GM12878 (cell line): ENCODE measurements at regions not wholly inside any gene's neighbourhood (a gene's known extent, or its start where the extent isn't known, plus 50 kb on each side); places are given as distances from the start of the nearest gene placed in this dataset.

Experiments used
- ATAC-seq: fragments of 200-7000 bp; cut with Tn5 transposase; 3 replicates; pipeline ENCODE4 v1.9.1; 2020; ENCODE audit warnings: mild to moderate bottlenecking, moderate library complexity
- BruUV-seq: library from RNA; stranded (reverse); fragments of 400-500 nt; replicated peaks from 2 replicates; lab custom pipeline; 2021; lab: Mats Ljungman, UMichigan
- CTCF ChIA-PET: fragments of 300-600 bp; sonication (Branson Sonifier 250); formaldehyde crosslinking; extraction: SDS; loops from one replicate; lab custom pipeline; 2021; ENCODE audit warnings: inconsistent platforms; lab: Yijun Ruan, JAX
- POLR2A ChIA-PET: fragments of 350-600 bp; formaldehyde crosslinking; extraction: SDS; loops from one replicate; lab custom pipeline; 2021; ENCODE audit warnings: inconsistent platforms; lab: Charles Lee
- RAD21 ChIA-PET: fragments of 300-600 bp; sonication (Branson Sonifier 250); formaldehyde crosslinking; loops from one replicate; lab custom pipeline; 2023; ENCODE audit warnings: antibody characterized with exemption; ENCODE audit not compliant: unreplicated experiment; lab: Charles Lee
- SMC1A ChIA-PET: fragments of 300-600 bp; sonication (Branson Sonifier 250); formaldehyde crosslinking; loops from one replicate; lab custom pipeline; 2023; ENCODE audit not compliant: unreplicated experiment, uncharacterized antibody; lab: Charles Lee
- DNase-seq: peaks from one replicate; pipeline ENCODE4 v3.0.0-alpha.2; 2011; ENCODE audit warnings: low read depth, low spot score
- FAIRE-seq: peaks from 3 replicates; lab custom pipeline; 2011; peaks lifted over from hg19 to GRCh38; lab: Jason Lieb, UNC
- H2AFZ ChIP-seq: 2 replicates; pipeline ENCODE4 v1.6.0; 2011; ENCODE audit warnings: low read depth, low read length, control low read depth; ENCODE audit not compliant: control insufficient read depth
- H3K27ac ChIP-seq: 2 replicates; pipeline ENCODE4 v1.5.1; 2011; ENCODE audit warnings: control low read depth; ENCODE audit not compliant: control insufficient read depth, insufficient read depth
- H3K27me3 ChIP-seq, 2 experiments: replicated peaks in 1 of 2; 2 replicates each; pipeline versions ENCODE4 v1.6.0 to v1.6.1; 2011; ENCODE audit warnings: low read length in 1 of 2; ENCODE audit not compliant: control insufficient read depth in 2 of 2, insufficient read depth in 2 of 2
- H3K36me3 ChIP-seq, 2 experiments: 2 replicates each; pipeline ENCODE4 v1.5.1; 2011; ENCODE audit warnings: low read length in 1 of 2; ENCODE audit not compliant: control insufficient read depth in 2 of 2, insufficient read depth in 2 of 2
- H3K4me1 ChIP-seq: 2 replicates; pipeline ENCODE4 v1.6.1; 2011; ENCODE audit warnings: mild to moderate bottlenecking, low read length, moderate library complexity, mixed read lengths; ENCODE audit not compliant: control insufficient read depth, insufficient read depth
- H3K4me2 ChIP-seq: 2 replicates; pipeline ENCODE4 v1.6.0; 2011; ENCODE audit warnings: control low read depth; ENCODE audit not compliant: control insufficient read depth, insufficient read depth
- H3K4me3 ChIP-seq: fragments of 200-600 bp; sonication (generic); 2 replicates; pipeline ENCODE4 v1.5.1; 2016
- H3K79me2 ChIP-seq: 2 replicates; pipeline ENCODE4 v1.6.0; 2011; ENCODE audit warnings: low read length; ENCODE audit not compliant: control insufficient read depth, insufficient read depth
- H3K9ac ChIP-seq: 2 replicates; pipeline ENCODE4 v1.8.0; 2011; ENCODE audit warnings: low read length, control low read depth, mixed read lengths; ENCODE audit not compliant: control insufficient read depth, insufficient read depth
- H3K9me3 ChIP-seq: replicated peaks from 3 replicates; pipeline ENCODE4 v1.5.1; 2011; ENCODE audit warnings: mild to moderate bottlenecking, low read length; ENCODE audit not compliant: control insufficient read depth, insufficient read depth
- H4K20me1 ChIP-seq: 2 replicates; pipeline ENCODE4 v1.6.0; 2011; ENCODE audit not compliant: control insufficient read depth, insufficient read depth
- BCL11A ChIP-seq: IDR thresholded peaks from 2 replicates; pipeline ENCODE4 v1.6.1; 2011; ENCODE audit warnings: low read depth, low read length
- CTCF ChIP-seq, 3 experiments: IDR thresholded peaks in 2 of 3; conservative IDR thresholded peaks in 1 of 3; 2 replicates each; pipeline ENCODE4 v1.5.1; 2011; ENCODE audit warnings: low read depth in 3 of 3, low read length in 3 of 3, mild to moderate bottlenecking in 3 of 3, control low read depth in 2 of 3, moderate library complexity in 2 of 3, inconsistent platforms in 1 of 3, mixed read lengths in 1 of 3; ENCODE audit not compliant: control insufficient read depth in 2 of 3, insufficient read depth in 1 of 3; ENCODE audit errors: extremely low read depth in 1 of 3
- EGR1 ChIP-seq, 2 experiments: IDR thresholded peaks; 1 replicate in 1 of 2; 2 replicates in 1 of 2; pipeline ENCODE4 v1.6.1; 2011 to 2012; ENCODE audit warnings: low read depth in 2 of 2, low read length in 2 of 2, borderline replicate concordance in 1 of 2, mild to moderate bottlenecking in 1 of 2, moderate library complexity in 1 of 2
- NR2C2 ChIP-seq: IDR thresholded peaks from 2 replicates; pipeline ENCODE4 v1.6.1; 2011; ENCODE audit warnings: borderline replicate concordance, low read depth; ENCODE audit not compliant: control insufficient read depth, insufficient read length
- RAD21 ChIP-seq: IDR thresholded peaks from 2 replicates; pipeline ENCODE4 v1.6.1; 2011; ENCODE audit warnings: mild to moderate bottlenecking, low read depth, low read length, moderate library complexity; ENCODE audit not compliant: insufficient read depth
- SMC3 ChIP-seq: IDR thresholded peaks from 2 replicates; pipeline ENCODE4 v1.6.1; 2011; ENCODE audit warnings: low read length, improper control_type of control experiment, borderline replicate concordance
- ZNF592 ChIP-seq: fragments of 450-650 bp; IDR thresholded peaks from 2 replicates; pipeline ENCODE4 v1.6.1; 2017; ENCODE audit warnings: mild to moderate bottlenecking, moderate library complexity
- WGBS: methylation state at CpG from one replicate; pipeline ENCODE4 v1.1.6; 2016; ENCODE audit warnings: low lambda C conversion rate; ENCODE audit not compliant: insufficient replicate concordance, insufficient coverage; ENCODE audit errors: missing lambda C conversion rate; 5-methylcytosine and 5-hydroxymethylcytosine counted together
- in situ Hi-C: fragments of 300-500 bp; cut with MboI; formaldehyde crosslinking; loops from 9 replicates; pipeline ENCODE4 v1.14.3; 2018; ENCODE audit warnings: mixed read lengths
- intact Hi-C: fragments of 100-400 bp; cut with micrococcal nuclease; formaldehyde crosslinking; loops from one replicate; pipeline ENCODE4 v1.14.2; 2022; ENCODE audit not compliant: unreplicated experiment

- H3K79me2 ChIP-seq = no peaks in the 10 kb centered on the region
- no peak for DNase-seq
- SMC1A ChIA-PET = no interaction called here
- no peaks in the 10 kb centered on the region for H4K20me1 ChIP-seq
- no peak overlapping the region for H2AFZ ChIP-seq
- BruUV-seq = no TSS peak
- no peak overlapping the region for H3K4me2 ChIP-seq
- TF ChIP-seq CTCF (IDR thresholded peaks at IDR 0.05 in 2 of 3, conservative IDR thresholded peaks at IDR 0.05 in 1 of 3; ENCODE audit: control insufficient read depth in 2 of 3, extremely low read depth in 1 of 3, insufficient read depth in 1 of 3, low read depth in 3 of 3, low read length in 3 of 3) (peak; percentile 66 to 69 (median 68)), RAD21 (peak; percentile 65), NR2C2 (no peak)
- TF ChIP-seq, all 136 proteins: peak for 2
- H3K36me3 ChIP-seq = no peaks in the 10 kb centered on the region
- in situ Hi-C loops = no loop called here
- FAIRE-seq (no peak), ATAC-seq (peak; percentile 69)
- no peak overlapping the region for H3K4me3 ChIP-seq
- CTCF ChIA-PET = interaction anchor here (0.7 to 1.7 kb wide), 3 partner anchors 33 to 531 kb away, joined by 3 to 6 read pairs (median 3); no protein-coding TSS in a partner anchor
- H3K9ac ChIP-seq = no peak overlapping the region
- no peaks in the 10 kb centered on the region for H3K4me1 ChIP-seq
- RAD21 ChIA-PET = no interaction called here
- WGBS = 14% methylated on average over 6 of the region's 6 CpGs
- POLR2A ChIA-PET = no interaction called here
- no peaks in the 10 kb centered on the region; a peak in 1 of 4 replicates for H3K27me3 ChIP-seq
- intact Hi-C loops = no loop called here
- no peaks in the 10 kb centered on the region for H3K9me3 ChIP-seq
- H3K27ac ChIP-seq = no peak overlapping the region
Measured at GRCh38 chr9:113737517-113738271, 138.4 kb upstream of the ZNF618 start.

GRCh38 chr9:113738496-113738892 lies 137.6 kb upstream of the ZNF618 start:
- FAIRE-seq = no peak
- ATAC-seq = peak; percentile 40
- 51% methylated on average over 9 of the region's 9 CpGs for WGBS
- DNase-seq = no peak
- Histone ChIP-seq H2AFZ (no peak overlapping the region), H3K4me2 (no peak overlapping the region), H3K27me3 (peaks cover 0 to 2% of the 10 kb centered on the region in 2 experiments; a peak in 2 of 4 replicates), H3K9ac (no peak overlapping the region), H3K4me3 (no peak overlapping the region), H3K4me1 (no peaks in the 10 kb centered on the region), H3K79me2 (no peaks in the 10 kb centered on the region), H3K36me3 (no peaks in the 10 kb centered on the region), H3K9me3 (no peaks in the 10 kb centered on the region), H4K20me1 (no peaks in the 10 kb centered on the region), H3K27ac (no peak overlapping the region)
- CTCF ChIA-PET = interaction anchor here (0.6 kb wide), 1 partner anchor 13 kb away, joined by 3 read pairs; no protein-coding TSS in a partner anchor
- SMC1A ChIA-PET = no interaction called here
- RAD21 ChIA-PET = no interaction called here
- no TSS peak for BruUV-seq
- in situ Hi-C loops = no loop called here
- POLR2A ChIA-PET = no interaction called here
- intact Hi-C loops = no loop called here
- no peak for TF ChIP-seq ZNF592
- TF ChIP-seq BCL11A = no peak
- no peak for TF ChIP-seq EGR1 (IDR thresholded peaks at IDR 0.05; ENCODE audit: borderline replicate concordance in 1 of 2, low read depth in 2 of 2, low read length in 2 of 2)
- TF ChIP-seq SMC3 = no peak
